ENCODE measurements at regions not wholly inside any gene's neighbourhood (a gene's known extent, or its start where the extent isn't known, plus 50 kb on each side); places are given as distances from the start of the nearest gene placed in this dataset.

GRCh38 chr9:126173401-126173800 is 153.2 kb upstream of the MVB12B start:
- 0 out of 6 replicates have a peak, but pooled peaks of 1 of the 3 experiments have one; percentile 5 for TF ChIP-seq CTCF (IDR thresholded peaks at IDR 0.05 in 2 of 3, conservative IDR thresholded peaks at IDR 0.05 in 1 of 3; ENCODE audit: insufficient read depth in 2 of 3, low read depth in 1 of 3, low read length in 3 of 3)
- TF ChIP-seq NEUROD1 (IDR thresholded peaks at IDR 0.05; ENCODE audit: borderline replicate concordance, low read depth, low read length, partially characterized antibody): no peak
- no peaks in the 10 kb centered on the region for H3K36me3 ChIP-seq (ENCODE audit: control insufficient read depth, insufficient read depth, low read length)

GRCh38 chr9:126173929-126174328 is 152.7 kb upstream of the MVB12B start:
- H3K9ac ChIP-seq (ENCODE audit: insufficient read depth in 1 of 2, low read depth in 2 of 2, low read length in 2 of 2): no peak overlapping the region
- no peak overlapping the region for H3K27ac ChIP-seq (ENCODE audit: extremely low read depth, low read depth, low read length)
- H3K4me2 ChIP-seq (ENCODE audit: insufficient read depth, low read length): no peak overlapping the region
- POLR2A ChIA-PET: no interaction called here
- H3K27me3 ChIP-seq (ENCODE audit: control insufficient read depth in 2 of 2, insufficient read depth in 2 of 2, low read length in 2 of 2): peaks cover 4 to 19% of the 10 kb centered on the region in 2 experiments; a peak in 3 of 5 replicates
- WGBS (ENCODE audit: insufficient coverage, low coverage, missing lambda C conversion rate): 0% methylated on average over 2 of the region's 4 CpGs
- intact Hi-C loops (cut with micrococcal nuclease) (no loop called here), in situ Hi-C loops (cut with MboI) (no loop called here)
- no TSS peak for BruUV-seq (replicated peaks)
- H3K4me3 ChIP-seq: no peak overlapping the region
- no peaks in the 10 kb centered on the region for H3K9me1 ChIP-seq (ENCODE audit: control insufficient read depth, insufficient read depth, low read length)
- DNase-seq (ENCODE audit: extremely low read depth in 1 of 4, low spot score in 3 of 4): no peak
- H3K36me3 ChIP-seq (ENCODE audit: control insufficient read depth, insufficient read depth, low read length): no peaks in the 10 kb centered on the region
- CTCF ChIA-PET (ENCODE audit: low intra/inter-chr PET ratio): no interaction called here
- no peaks in the 10 kb centered on the region for H3K79me2 ChIP-seq (ENCODE audit: control insufficient read depth, insufficient read depth, low read length)
- no peak for ATAC-seq
- no peak for FAIRE-seq
- no peaks in the 10 kb centered on the region for H3K9me3 ChIP-seq (replicated peaks; ENCODE audit: control insufficient read depth, insufficient read depth, low read depth, low read length)
- no peaks in the 10 kb centered on the region; the same call in 1 of the 2 replicates for H4K20me1 ChIP-seq (replicated peaks; ENCODE audit: control insufficient read depth, insufficient read depth, low read length)
- no peak overlapping the region for H2AFZ ChIP-seq (ENCODE audit: low read depth, low read length)
- no peaks in the 10 kb centered on the region for H3K4me1 ChIP-seq (replicated peaks in 1 of 2; ENCODE audit: control insufficient read depth in 2 of 2, insufficient read depth in 2 of 2, low read length in 2 of 2)
- TF ChIP-seq ZNF512 (tag; IDR thresholded peaks at IDR 0.05) (no peak), ATF7 (IDR thresholded peaks at IDR 0.05) (no peak), ZFP91 (CRISPR knock-in tag; IDR thresholded peaks at IDR 0.05) (no peak), FOXA1 (IDR thresholded peaks at IDR 0.05; ENCODE audit: borderline replicate concordance) (no peak), SRSF9 (IDR thresholded peaks at IDR 0.05; ENCODE audit: borderline replicate concordance, low read depth, low read length) (no peak), SUPT5H (IDR thresholded peaks at IDR 0.05) (no peak), POLR3G (IDR thresholded peaks at IDR 0.05; ENCODE audit: extremely low read depth, insufficient read length, insufficient replicate concordance) (no peak), MECOM (CRISPR knock-in tag; IDR thresholded peaks at IDR 0.05) (no peak), CXXC5 (CRISPR knock-in tag; IDR thresholded peaks at IDR 0.05) (no peak), RBFOX2 (IDR thresholded peaks at IDR 0.05; ENCODE audit: low read depth, low read length) (no peak)

More at GRCh38 chr9:126173401-126173800, 153.2 kb upstream of the MVB12B start:
- CTCF ChIA-PET (ENCODE audit: low intra/inter-chr PET ratio): no interaction called here
- in situ Hi-C loops (cut with MboI) (no loop called here), intact Hi-C loops (cut with micrococcal nuclease) (no loop called here)
- 3% methylated on average over 6 of the region's 7 CpGs for WGBS (ENCODE audit: insufficient coverage, low coverage, missing lambda C conversion rate)
- H2AFZ ChIP-seq (ENCODE audit: low read depth, low read length): no peak overlapping the region
- no peak for FAIRE-seq
- H3K4me3 ChIP-seq: no peak overlapping the region
- H3K4me1 ChIP-seq (replicated peaks in 1 of 2; ENCODE audit: control insufficient read depth in 2 of 2, insufficient read depth in 2 of 2, low read length in 2 of 2): no peaks in the 10 kb centered on the region
- no peak for ATAC-seq
- no peaks in the 10 kb centered on the region for H3K9me3 ChIP-seq (replicated peaks; ENCODE audit: control insufficient read depth, insufficient read depth, low read depth, low read length)
- no TSS peak for BruUV-seq (replicated peaks)
- no peak overlapping the region for H3K27ac ChIP-seq (ENCODE audit: extremely low read depth, low read depth, low read length)
- H3K9ac ChIP-seq (ENCODE audit: insufficient read depth in 1 of 2, low read depth in 2 of 2, low read length in 2 of 2): no peak overlapping the region
- no peak for DNase-seq (ENCODE audit: extremely low read depth in 1 of 4, low spot score in 3 of 4)
- no peak overlapping the region for H3K4me2 ChIP-seq (ENCODE audit: insufficient read depth, low read length)
- POLR2A ChIA-PET: no interaction called here
- peaks cover 4 to 19% of the 10 kb centered on the region in 2 experiments; a peak in 3 of 5 replicates for H3K27me3 ChIP-seq (ENCODE audit: control insufficient read depth in 2 of 2, insufficient read depth in 2 of 2, low read length in 2 of 2)
- H4K20me1 ChIP-seq (replicated peaks; ENCODE audit: control insufficient read depth, insufficient read depth, low read length): no peaks in the 10 kb centered on the region; the same call in 1 of the 2 replicates
- H3K9me1 ChIP-seq (ENCODE audit: control insufficient read depth, insufficient read depth, low read length): no peaks in the 10 kb centered on the region
- no peaks in the 10 kb centered on the region for H3K79me2 ChIP-seq (ENCODE audit: control insufficient read depth, insufficient read depth, low read length)

Data from K562 (cell line).